DMS53 treated with DMSO at 0.1 percent for 48 hours (cell line): ENCODE measurements at regions not wholly inside any gene's neighbourhood (a gene's known extent, or its start where the extent isn't known, plus 50 kb on each side); places are given as distances from the start of the nearest gene placed in this dataset.

Experiments used
- DNase-seq: peaks from one replicate; lab custom pipeline; 2025; ENCODE audit not compliant: unreplicated experiment; lab: John Stamatoyannopoulos, UW

GRCh38 chr5:124341066-124341858 lies 405.2 kb downstream of the ZNF608 start:
- no peak for DNase-seq

- DNase-seq = no peak
Observed at GRCh38 chr5:124337996-124338395, 408.4 kb downstream of the ZNF608 start.

- DNase-seq = no peak
Observed at GRCh38 chr5:124333298-124333979, 413.0 kb downstream of the ZNF608 start.

GRCh38 chr5:124332273-124332672 lies 414.2 kb downstream of the ZNF608 start:
- DNase-seq = no peak

GRCh38 chr5:124330595-124331220 lies 415.7 kb downstream of the ZNF608 start:
- DNase-seq = no peak

- no peak for DNase-seq
Observed at GRCh38 chr5:124328201-124328600, 418.2 kb downstream of the ZNF608 start.

GRCh38 chr5:124318661-124319060 lies 427.8 kb downstream of the ZNF608 start:
- no peak for DNase-seq

- no peak for DNase-seq
Observed at GRCh38 chr5:124317451-124317850, 429.0 kb downstream of the ZNF608 start.

- DNase-seq = no peak
Observed at GRCh38 chr5:124315741-124316415, 430.6 kb downstream of the ZNF608 start.

GRCh38 chr5:124310453-124310852 lies 436.0 kb downstream of the ZNF608 start:
- DNase-seq = no peak

- DNase-seq = no peak
Observed at GRCh38 chr5:124309241-124309980, 437.0 kb downstream of the ZNF608 start.

- DNase-seq = no peak
Observed at GRCh38 chr5:124303366-124303765, 443.1 kb downstream of the ZNF608 start.

- no peak for DNase-seq
Observed at GRCh38 chr5:124302533-124302932, 443.9 kb downstream of the ZNF608 start.

GRCh38 chr5:124301850-124302249 lies 444.6 kb downstream of the ZNF608 start:
- no peak for DNase-seq

- DNase-seq = no peak
Observed at GRCh38 chr5:124300815-124301621, 445.4 kb downstream of the ZNF608 start.

- DNase-seq = no peak
Observed at GRCh38 chr5:124297826-124298225, 448.6 kb downstream of the ZNF608 start.

- no peak for DNase-seq
Observed at GRCh38 chr5:124292322-124292855, 454.1 kb downstream of the ZNF608 start.

GRCh38 chr5:124289641-124290311 lies 456.7 kb downstream of the ZNF608 start:
- DNase-seq = peak; percentile 89

- peak; percentile 12 for DNase-seq
Observed at GRCh38 chr5:124289130-124289529, 457.3 kb downstream of the ZNF608 start.
